RCC 7860 (cell line): ENCODE measurements at regions not wholly inside any gene's neighbourhood (a gene's known extent, or its start where the extent isn't known, plus 50 kb on each side); places are given as distances from the start of the nearest gene placed in this dataset.
A peak's percentile ranks its signal among the peaks of the same experiment; 100 is the strongest.

Source experiments
- DNase-seq: peaks from one replicate; pipeline ENCODE4 v3.0.0-alpha.2; 2015; ENCODE audit warnings: low spot score
- FAIRE-seq: peaks from 2 replicates; lab custom pipeline; 2012; peaks lifted over from hg19 to GRCh38; lab: Jason Lieb, UNC

DNA sequence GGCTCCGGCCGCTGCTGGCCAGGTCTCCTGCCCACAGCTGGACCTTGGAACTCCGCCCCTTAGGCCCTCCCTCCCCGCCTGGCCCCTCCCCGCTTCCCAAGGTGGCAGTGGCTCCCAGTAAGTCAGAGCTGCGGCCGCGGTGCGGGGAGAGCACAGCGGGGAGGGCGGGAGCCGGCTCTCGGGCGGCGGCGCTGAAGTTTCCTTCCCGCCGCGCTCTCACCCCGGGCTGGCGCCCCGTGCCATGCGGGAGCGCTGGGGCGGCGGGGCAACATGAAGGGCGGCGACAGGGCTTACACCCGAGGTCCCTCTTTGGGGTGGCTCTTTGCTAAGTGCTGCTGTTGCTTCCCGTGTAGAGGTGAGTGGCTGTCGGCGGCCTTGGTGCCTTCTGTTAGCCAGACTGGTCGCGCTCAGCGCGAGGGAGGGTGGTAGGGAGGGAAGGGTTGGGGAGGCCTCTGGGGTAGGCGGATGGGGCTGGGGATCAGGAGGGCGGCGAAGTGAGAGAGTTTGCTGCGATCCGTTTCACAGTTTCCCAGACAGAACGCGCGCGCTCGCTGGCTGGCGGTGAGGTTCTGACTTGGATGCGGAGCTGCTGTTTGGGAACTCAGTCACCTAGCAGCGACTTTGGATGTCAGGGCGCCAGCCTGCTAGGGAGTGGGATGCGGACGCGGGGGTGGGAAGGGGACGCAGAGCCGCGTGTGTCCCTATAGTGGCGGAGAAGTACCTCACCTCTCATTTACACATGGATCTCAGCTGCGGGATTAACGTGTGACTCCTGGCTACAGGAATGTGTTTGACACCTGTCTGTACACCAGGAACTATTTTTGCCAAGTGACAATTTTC is 145.5 kb upstream of the UMPS start:
- DNase-seq (peak; percentile 43), FAIRE-seq (no peak)

DNA sequence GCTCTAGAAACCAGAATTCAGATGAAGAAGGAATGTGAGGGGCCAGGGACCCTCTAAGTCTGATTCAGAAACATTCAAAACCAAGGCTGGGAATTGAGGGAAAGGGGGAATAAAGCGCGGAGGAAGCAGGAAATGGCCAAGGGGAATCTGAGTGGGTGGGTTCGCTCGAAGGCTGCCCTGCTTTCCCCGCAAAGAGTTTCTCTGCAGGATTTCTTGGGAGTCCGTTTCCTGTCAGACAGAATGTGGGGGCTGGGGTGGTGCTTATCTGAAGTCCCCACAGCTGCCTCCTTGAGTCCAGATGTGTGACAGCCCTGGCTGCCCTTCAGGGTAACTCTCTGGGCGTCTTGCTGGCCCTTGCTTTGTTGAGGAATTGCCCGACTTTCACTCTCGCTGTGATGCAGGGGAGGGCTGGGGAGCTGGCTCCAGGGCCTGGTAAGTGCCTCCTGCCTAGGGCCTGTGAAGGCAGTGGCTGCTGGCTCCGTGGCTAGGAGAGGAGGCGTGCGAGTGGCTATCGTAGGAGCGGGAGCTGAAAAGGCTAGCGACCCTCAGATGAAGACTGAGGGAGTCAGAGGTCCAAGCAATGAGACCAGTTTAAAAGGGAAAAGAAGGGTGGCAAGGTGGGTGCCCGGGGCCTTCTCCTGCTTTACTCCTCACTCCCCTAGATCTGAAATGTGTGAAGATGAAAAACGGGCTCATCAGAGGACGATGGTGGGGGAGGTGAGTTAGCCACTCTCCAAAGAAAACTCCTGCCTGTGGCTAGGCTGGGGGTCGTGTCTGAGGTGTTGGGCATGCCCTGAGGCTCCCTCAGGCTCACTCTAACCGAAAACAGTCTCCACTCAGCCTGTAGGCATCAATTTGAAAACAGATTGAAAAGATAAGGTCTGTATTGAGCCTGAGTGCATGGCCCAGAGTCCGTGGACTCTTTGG is 143.9 kb upstream of the UMPS start:
- no peak for FAIRE-seq
- no peak for DNase-seq

DNA sequence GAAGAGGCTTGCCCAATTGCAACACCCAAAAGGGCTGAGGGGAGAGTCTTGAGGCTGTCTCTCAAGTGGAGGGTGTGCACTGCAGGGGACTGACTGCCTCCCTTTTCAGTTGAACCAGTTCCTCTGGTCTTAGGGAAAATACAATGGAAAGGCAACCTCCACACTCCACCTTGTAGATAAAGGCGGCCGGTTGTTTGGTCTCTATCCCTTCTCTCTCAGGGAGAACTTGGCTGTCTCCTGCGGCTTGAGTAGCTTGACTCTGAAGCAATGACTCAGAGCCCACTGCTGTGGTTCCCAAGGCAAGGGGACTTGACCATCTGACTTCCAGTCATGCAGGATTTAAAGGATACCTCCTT is 143.2 kb upstream of the UMPS start:
- peak; percentile 48 for DNase-seq
- FAIRE-seq: peak; percentile 86

DNA sequence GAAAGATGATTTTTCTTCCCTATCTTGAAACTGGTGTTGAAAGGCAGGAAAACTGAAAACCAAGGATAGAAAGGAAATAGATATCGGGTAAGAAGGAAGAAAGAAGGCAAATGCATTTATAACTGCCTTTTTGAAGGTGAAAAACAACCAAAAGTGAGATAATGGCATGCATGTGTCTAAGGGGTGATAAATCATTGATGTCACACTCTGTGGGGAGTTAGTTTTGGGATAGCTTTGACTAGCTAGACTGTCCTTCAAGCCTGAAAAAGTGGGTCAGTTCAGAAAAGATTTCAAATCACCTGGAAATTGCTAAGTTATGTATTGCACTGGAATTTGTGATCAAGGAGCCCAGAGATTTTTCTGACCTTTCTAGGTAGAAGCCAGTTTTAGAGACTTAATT is 142.2 kb upstream of the UMPS start:
- FAIRE-seq: no peak
- no peak for DNase-seq

DNA sequence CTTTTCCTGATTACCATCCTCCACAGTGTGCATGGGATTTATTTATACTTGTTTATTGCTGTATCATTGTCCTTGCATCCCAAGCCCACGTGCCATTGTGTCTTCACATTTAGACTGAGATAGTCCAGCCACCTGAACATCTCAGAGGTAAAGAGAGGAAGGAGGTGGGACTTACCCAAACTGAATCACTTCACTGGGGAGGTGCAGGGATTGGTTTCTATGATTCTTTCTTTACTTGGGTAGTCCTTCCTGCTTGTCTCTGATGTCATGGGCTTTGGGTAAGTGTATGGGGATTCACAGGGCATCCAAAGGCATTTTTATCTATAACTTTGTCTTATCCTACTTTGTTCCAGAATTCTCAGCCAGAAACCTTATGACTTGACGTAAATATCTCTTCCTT is 141.5 kb upstream of the UMPS start:
- FAIRE-seq: no peak
- no peak for DNase-seq

DNA sequence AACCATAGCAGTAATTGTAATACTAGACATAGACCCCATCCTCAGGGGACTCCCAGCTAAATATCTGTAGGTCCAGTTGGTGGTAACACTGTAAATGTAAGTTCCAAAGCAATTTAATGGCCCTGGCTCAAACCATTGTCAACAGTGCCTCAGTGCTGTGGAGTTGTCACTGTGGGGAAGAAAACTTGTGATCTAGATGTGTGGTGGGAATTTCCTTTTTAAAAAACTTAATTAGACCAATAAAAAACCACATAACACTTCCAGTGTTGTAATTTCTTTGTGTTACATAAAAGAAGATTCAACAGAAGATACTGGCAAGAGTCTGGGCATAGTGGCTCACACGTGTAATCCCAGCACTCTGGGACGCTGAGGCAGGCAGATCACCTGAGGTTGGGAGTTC is 138.6 kb upstream of the UMPS start:
- FAIRE-seq (no peak), DNase-seq (no peak)

DNA sequence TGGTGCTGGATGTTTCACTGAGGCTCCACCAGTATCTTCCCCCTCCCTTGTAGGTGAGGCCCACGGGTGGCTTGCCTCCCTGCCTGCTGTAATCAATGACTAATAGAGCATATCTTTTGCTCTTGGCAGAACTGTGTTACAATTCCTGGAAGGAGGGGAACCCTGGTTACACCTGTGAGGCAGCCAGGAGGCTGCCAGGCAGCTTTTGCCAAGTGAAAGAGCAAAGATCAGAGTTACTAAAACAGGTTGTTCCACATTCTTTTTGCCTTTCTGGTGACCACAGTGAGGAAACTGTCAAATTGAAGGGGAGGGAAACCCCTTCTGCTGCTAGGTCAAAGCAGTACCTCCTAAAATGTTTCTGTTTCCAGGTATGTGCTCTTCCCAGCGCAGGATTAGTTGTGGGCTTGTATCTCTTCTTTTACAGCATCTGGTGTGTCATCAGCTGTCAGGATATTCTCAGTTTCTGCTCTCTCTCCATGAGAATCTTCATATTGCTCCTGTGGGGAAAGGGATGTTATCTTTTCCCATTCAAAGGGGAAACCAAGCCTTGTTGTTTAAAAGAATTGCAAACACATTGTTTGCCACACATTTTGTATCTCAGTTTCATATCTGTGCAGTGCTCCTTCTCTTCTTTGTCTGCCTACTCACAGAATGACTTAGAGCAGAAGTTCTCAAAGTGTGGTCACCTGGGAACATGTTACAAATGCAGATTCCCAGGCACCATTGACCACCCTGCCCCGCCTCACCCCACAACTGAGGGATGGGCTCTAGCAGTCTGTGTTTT is 137.4 kb upstream of the UMPS start:
- no peak for FAIRE-seq
- no peak for DNase-seq

DNA sequence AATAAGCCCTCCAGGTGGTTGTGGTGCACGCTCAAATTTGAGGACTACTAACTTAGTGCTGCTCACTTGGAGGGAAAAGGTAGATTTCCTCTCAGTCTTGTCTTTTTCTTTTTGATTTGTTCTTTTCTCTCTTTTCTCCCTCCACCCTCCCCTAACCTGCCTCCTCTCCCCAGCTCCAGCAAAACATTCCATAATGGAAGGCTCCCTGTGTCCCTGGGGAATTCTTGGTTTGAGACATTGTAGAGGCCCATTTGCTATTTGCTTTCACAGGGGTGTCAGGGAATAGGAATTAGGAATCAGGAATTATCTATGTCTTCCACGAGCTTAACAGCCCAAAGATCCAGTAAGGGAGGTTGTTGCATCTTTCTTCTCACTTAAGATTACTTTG is 136.8 kb upstream of the UMPS start:
- DNase-seq: no peak
- no peak for FAIRE-seq

DNA sequence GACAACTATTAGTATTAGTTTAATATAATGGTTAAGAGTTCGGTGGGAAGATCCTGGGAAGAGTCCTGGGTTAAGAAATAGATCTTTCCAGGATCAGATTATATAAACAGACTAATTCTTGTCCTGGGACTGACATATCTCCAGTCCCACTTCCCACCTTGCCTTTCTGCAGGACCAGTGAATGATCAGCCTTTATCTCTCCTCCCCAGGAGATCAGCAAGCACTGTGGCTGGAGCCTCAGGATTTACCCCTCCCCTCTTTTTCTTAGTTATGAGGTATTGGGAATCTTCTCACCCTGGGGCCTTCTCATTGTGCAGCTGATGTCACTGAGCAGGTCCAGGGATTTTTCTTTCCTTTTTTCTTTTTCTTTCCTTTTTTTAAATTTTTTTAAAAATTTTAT is 135.7 kb upstream of the UMPS start:
- FAIRE-seq: no peak
- DNase-seq: no peak

DNA sequence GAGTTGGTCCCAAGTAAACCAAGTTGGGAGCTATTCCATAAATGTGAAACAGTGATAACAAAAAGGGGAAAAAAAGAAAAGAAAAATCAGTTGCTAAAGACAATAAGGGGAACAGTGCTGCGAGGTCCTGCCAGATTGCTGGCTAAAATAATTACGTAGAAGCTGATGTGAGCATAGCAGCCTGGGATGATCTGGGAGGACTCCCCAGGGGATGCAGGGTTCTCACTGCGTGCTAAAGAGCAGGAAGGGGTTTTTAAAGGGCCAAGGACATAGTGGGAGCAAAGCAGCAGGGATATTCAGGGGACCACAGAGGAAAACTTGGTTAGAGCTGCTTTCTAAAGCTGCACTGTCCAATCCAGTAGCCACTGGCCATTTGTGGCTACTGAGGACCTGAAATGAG is 133.0 kb upstream of the UMPS start:
- DNase-seq: no peak
- no peak for FAIRE-seq

DNA sequence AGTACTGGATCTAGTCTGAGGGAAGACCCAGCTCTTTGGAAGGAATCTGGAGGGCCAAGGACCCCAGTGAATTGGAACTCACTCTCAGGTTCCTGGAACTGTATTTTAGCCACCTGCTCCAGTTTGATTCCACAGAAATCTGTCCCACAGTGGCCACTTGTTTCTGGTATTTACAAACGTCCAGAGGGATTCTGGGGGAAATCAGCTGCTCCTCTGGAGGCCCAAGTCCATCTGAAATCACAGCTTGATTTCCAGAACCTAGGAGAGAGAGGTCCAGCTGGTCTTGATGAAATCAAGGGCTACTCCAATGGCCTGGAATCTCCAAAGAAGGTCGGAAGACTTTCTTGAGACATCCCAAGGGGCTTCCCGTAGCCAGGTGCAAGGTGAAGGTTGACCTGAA is 132.3 kb upstream of the UMPS start:
- DNase-seq (no peak), FAIRE-seq (no peak)

DNA sequence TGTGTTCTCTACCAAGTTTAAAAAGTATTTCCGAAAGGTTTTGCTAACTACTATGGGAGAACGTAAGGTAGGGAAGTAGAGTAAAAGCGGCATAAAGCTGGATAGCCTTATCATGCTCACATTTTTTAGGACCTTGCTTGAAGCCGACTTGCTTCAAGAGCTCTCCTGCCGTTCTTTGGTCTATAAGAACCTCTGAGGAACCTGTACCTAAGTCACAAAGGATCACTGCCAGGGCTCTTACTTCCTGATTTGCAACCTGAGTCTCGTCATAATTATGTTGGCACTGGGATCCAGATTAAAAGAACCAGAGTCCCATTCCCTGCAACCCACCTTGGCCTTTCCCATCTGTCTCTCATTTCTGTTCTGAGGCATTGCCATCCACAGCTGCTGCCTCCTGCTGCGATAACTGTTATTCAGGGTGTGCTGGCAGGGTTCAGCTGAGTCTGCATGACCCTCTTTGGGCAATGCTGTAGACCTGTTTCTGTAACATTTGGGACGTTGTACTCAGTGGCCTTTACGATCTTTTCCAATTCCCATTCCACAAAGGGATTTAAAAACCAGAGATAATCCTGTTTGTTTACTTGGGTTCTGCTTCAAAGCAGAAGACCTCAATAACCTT is 131.0 kb upstream of the UMPS start:
- DNase-seq: no peak
- FAIRE-seq: no peak

DNA sequence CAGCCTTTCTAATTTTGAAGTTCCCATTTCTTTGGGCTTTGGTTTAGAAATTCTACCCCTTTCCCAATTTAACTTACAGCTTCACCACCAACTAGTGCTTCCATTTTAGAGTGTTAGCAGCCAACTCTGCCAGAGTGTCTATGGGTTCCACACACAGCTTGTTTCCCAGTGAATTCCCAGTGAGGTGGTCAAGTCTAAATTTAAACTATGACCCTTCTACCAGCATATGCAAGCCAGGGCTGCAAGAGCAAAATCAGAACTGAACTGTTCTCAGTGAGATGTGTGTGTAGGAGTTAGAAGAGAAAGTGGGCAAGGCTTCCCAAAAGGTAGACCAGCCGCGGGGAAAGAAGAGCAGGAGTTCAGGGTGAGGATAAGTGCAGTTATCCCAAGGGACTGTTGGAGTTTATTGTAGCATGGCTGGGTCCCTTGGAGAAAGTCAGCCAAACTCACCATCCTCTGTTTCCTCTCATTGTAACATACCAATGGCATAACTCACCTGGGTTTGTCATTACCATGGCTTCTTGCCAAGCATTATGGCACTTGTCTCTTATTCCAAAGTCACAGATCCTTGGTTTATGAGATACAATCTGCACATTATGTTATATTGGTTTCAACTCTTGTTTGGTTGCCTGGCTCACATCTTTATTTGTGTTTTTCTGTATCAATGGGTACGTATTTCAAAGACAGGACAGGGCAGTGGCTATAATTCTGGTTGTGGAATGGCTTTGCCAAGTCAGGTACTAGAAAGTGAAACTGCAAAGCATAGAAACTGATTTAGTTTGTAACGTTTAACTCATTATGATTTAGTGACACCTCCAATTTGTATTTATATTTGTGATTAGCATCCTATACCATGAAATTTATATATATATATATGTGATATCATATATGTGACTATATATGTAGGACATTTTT is 130.2 kb upstream of the UMPS start:
- DNase-seq (peak; percentile 87), FAIRE-seq (peak; percentile 83)

DNA sequence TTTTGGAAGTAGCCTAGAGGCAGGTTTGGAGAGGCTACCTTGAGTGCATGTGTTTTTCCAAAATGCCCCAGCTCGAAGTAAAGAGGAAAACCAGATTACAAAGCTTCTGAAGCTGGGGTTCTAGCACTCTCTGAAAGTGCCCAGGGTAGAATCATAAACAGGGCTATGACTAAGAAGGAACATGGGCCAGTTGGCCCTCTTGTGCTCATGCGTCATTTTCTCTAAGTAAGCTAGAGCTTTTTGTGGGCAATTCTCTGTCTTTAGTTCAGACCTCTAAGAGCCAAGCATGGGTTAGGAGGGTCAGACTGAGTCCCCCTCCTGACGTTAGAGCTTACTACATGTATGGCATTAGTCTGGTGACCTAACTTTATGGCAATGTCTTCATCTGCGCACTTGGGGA is 129.5 kb upstream of the UMPS start:
- FAIRE-seq (no peak), DNase-seq (peak; percentile 34)

DNA sequence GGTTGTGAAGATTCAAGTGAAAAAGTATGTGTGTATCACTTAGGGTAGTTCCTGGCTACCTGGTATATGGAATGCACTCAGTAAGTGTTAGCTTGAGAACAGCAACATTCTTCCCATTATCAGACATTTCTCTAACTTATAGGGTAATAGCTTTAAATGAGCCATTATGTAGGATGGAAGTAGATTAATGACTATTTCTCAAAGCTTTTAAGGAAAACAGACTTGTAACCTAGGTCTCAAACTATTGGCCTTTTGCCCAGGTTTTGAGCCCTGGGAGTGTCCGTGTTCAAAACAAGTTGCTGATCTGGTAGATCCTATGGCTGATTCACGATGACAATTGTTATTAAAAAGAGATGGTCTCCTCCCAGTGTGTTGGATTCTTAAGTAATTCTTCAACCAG is 129.1 kb upstream of the UMPS start:
- no peak for FAIRE-seq

DNA sequence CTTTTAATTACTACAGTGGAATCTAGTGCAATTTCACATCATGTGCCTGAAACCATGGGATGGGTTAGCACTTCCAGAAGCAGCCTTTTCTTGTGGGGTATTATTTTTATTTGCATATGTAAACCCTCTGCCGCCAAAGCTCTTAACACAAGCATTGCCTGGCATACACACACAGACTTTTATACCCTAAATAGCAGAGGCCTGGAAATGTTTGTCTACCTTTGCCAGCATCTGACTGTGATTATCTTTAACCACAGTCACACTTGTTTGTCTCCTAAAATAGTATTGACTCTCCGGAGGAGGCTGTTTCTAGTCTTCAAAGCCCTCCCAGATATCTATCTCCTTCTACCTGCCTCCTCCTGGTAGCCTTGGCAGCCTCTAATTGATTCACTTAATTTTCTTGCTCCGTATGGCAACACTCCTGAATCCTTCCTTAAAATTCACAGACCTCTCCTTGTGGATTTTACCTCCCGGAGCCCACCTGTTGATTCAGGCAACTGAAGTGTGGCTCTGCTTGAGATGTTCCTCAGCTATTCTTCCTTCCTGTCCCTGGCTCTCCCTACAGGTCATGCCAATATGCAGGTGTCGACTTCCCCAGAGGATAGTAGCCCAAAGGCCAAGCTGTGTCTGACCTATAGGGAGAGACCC is 127.1 kb upstream of the UMPS start:
- no peak for FAIRE-seq
- DNase-seq: no peak

More for the DNA sequence above, 129.1 kb upstream of the UMPS start:
- DNase-seq: peak; percentile 9

DNA sequence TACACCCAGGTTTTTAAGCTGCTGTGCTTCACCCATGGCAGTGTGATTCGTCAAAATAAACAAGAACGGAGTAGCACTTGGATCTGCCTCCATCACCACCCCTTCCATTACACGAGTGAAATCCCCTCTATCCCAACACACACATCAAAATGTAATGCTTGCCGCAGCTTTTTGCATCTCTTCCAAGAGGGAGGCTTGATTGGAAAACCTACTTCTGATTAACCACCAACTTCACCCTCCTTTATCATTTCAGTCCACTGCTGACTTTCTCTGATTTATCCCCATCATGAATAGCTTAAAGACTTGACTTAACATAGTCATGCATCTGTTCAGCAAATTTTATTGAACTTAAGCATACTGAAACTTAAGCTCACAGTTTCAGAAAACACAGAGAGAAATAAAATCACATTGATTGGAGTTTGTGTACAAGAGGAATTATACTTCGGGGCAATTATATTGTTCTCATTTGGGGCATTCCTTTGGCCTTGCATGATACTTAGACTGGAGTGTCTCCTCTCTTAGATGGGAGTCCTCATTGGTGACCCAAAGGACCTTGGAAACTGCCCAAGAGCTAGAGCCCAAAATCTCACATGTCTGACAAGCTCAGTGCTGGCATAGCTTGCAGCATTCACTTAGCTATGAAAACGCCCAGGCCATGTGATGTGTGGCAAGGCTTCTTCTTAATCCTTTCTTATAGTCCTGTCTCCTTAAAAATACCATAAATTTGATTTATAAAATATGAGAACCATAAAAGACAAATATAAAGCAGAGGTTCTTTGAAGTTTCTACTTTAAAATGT is 124.3 kb upstream of the UMPS start:
- DNase-seq (no peak), FAIRE-seq (no peak)

DNA sequence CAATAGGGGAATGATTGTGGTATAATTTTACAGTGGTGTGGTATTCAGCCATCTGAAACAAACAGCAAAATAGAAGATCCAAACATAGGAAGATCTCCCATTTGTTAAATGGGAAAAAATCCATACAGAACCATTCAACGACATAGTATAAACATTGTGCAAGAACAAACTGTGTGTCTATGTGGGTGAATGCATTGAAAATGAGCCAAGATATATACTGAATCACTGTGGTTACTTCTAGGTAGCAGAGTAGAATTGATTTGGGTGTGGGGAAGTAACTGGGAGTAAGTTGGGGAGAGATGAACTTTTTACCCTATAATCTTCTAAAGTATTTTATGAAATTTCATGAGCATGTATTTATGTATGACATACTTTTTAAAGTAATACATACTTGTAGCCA is 123.1 kb upstream of the UMPS start:
- peak; percentile 79 for FAIRE-seq
- DNase-seq: peak; percentile 51

DNA sequence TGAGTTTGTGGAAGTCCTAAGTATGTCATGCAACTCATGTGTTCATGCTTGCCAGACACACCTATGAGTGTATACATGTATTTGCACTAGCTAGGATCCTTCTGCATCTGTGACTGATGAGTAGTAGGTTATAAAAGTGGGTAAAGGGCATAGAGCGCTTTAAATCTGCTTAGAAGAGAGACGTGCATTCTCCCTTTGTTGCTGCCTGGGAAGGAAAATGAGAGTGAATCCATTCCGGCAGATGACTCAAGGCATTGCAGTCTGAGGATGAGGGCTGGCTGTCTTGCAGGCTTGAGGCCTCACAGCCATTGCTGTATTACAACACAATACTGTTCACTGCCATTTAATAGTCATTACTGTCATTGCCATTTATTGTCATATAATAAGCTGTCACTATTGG is 120.8 kb upstream of the UMPS start:
- no peak for DNase-seq

More for the DNA sequence above, 120.8 kb upstream of the UMPS start:
- no peak for FAIRE-seq
